ENCODE measurements at regions not wholly inside any gene's neighbourhood (a gene's known extent, or its start where the extent isn't known, plus 50 kb on each side); places are given as distances from the start of the nearest gene placed in this dataset.

- no peak for DNase-seq
- peaks cover 11% of the 10 kb centered on the region for H3K4me1 Mint-ChIP-seq
- peaks cover 46% of the 10 kb centered on the region for H3K9me3 Mint-ChIP-seq
- H3K27me3 Mint-ChIP-seq (ENCODE audit: low read depth, poor library complexity) = peaks cover 3% of the 10 kb centered on the region
- no peak overlapping the region for H3K4me3 Mint-ChIP-seq
- peaks cover 22% of the 10 kb centered on the region for H3K36me3 Mint-ChIP-seq (ENCODE audit: low read depth)
- TF ChIP-seq, protein P1, sequence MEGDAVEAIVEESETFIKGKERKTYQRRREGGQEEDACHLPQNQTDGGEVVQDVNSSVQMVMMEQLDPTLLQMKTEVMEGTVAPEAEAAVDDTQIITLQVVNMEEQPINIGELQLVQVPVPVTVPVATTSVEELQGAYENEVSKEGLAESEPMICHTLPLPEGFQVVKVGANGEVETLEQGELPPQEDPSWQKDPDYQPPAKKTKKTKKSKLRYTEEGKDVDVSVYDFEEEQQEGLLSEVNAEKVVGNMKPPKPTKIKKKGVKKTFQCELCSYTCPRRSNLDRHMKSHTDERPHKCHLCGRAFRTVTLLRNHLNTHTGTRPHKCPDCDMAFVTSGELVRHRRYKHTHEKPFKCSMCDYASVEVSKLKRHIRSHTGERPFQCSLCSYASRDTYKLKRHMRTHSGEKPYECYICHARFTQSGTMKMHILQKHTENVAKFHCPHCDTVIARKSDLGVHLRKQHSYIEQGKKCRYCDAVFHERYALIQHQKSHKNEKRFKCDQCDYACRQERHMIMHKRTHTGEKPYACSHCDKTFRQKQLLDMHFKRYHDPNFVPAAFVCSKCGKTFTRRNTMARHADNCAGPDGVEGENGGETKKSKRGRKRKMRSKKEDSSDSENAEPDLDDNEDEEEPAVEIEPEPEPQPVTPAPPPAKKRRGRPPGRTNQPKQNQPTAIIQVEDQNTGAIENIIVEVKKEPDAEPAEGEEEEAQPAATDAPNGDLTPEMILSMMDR (IDR thresholded peaks at IDR 0.05) = no peak
- H3K27ac Mint-ChIP-seq = no peak overlapping the region
Observed at GRCh38 chr2:160639472-160639871, 145.9 kb upstream of the RBMS1 start.

- H3K4me1 Mint-ChIP-seq = no peaks in the 10 kb centered on the region
- H3K36me3 Mint-ChIP-seq (ENCODE audit: low read depth) = no peaks in the 10 kb centered on the region
- no peaks in the 10 kb centered on the region for H3K9me3 Mint-ChIP-seq
- H3K4me3 Mint-ChIP-seq = no peak overlapping the region
- peaks cover 4% of the 10 kb centered on the region for H3K27me3 Mint-ChIP-seq (ENCODE audit: low read depth, poor library complexity)
- DNase-seq = no peak
- H3K27ac Mint-ChIP-seq = no peak overlapping the region
- TF ChIP-seq, protein P1 (IDR thresholded peaks at IDR 0.05) = no peak
Observed at GRCh38 chr2:160646684-160647444, 153.3 kb upstream of the RBMS1 start.

- H3K4me1 Mint-ChIP-seq = no peaks in the 10 kb centered on the region
- H3K27me3 Mint-ChIP-seq (ENCODE audit: low read depth, poor library complexity) = peaks cover 4% of the 10 kb centered on the region
- no peak overlapping the region for H3K4me3 Mint-ChIP-seq
- no peaks in the 10 kb centered on the region for H3K9me3 Mint-ChIP-seq
- H3K27ac Mint-ChIP-seq = no peak overlapping the region
- no peak for DNase-seq
- TF ChIP-seq, protein P1 (IDR thresholded peaks at IDR 0.05) = no peak
- H3K36me3 Mint-ChIP-seq (ENCODE audit: low read depth) = no peaks in the 10 kb centered on the region
Observed at GRCh38 chr2:160647967-160648685, 154.5 kb upstream of the RBMS1 start.

- H3K4me1 Mint-ChIP-seq = no peaks in the 10 kb centered on the region
Observed at GRCh38 chr2:160649698-160650097, 156.1 kb upstream of the RBMS1 start.

DNA sequence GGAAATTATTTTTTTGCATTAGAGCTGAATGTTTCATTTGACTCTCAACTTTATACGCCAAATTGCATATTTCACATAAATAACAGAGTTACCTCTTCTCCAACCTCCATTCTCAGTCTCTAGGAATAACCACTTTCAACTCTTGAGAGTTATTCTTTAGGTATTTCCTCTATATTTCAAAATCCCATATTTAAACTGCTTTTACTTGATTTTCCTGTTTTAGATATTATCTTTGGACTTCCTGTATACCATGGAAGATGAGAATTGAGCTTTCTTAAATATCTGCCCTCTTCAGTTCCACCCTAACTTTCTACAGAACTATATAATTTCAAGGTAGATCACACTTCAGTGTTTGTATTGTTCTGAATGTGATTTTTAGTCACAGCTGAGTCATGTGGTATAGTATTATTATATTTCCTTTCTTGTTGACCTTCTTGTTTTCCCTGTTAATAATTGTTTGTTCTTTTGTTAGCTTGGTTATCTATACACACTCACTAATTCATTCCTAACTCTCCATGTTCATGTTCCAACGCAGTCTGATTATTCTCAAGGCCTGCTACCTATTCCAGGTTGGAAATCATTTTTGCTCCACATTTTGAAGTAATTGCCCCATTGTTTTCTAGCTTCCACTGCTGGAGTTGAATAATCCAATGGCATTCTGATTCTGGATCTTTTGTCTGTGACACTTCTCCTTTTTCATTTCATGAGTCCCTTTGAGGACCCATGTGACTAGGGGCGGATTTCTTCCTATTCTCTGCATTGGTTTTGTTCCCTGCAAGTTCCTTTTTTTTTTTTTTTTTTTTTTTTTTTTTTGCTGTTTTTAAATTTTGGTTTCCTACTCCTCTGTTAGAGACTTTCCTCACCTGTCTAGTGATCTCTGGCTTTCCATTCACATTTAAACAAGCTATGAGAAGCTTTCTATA lies 156.8 kb upstream of the RBMS1 start:
- Mint-ChIP-seq H3K36me3 (ENCODE audit: low read depth) (no peaks in the 10 kb centered on the region), H3K27me3 (ENCODE audit: low read depth, poor library complexity) (peaks cover 4% of the 10 kb centered on the region), H3K9me3 (no peaks in the 10 kb centered on the region), H3K27ac (no peak overlapping the region), H3K4me3 (no peak overlapping the region), H3K4me1 (no peaks in the 10 kb centered on the region)
- TF ChIP-seq, protein P1 (IDR thresholded peaks at IDR 0.05) = no peak
- no peak for DNase-seq

More at GRCh38 chr2:160649698-160650097, 156.1 kb upstream of the RBMS1 start:
- H3K9me3 Mint-ChIP-seq = no peaks in the 10 kb centered on the region
- no peak overlapping the region for H3K27ac Mint-ChIP-seq
- no peak overlapping the region for H3K4me3 Mint-ChIP-seq
- DNase-seq = no peak
- H3K36me3 Mint-ChIP-seq (ENCODE audit: low read depth) = no peaks in the 10 kb centered on the region
- H3K27me3 Mint-ChIP-seq (ENCODE audit: low read depth, poor library complexity) = peaks cover 4% of the 10 kb centered on the region
- TF ChIP-seq, protein P1 (IDR thresholded peaks at IDR 0.05) = no peak

Data from nephron progenitor cell (in vitro differentiated cells).